ENCODE measurements at regions not wholly inside any gene's neighbourhood (a gene's known extent, or its start where the extent isn't known, plus 50 kb on each side); places are given as distances from the start of the nearest gene placed in this dataset.

DNA sequence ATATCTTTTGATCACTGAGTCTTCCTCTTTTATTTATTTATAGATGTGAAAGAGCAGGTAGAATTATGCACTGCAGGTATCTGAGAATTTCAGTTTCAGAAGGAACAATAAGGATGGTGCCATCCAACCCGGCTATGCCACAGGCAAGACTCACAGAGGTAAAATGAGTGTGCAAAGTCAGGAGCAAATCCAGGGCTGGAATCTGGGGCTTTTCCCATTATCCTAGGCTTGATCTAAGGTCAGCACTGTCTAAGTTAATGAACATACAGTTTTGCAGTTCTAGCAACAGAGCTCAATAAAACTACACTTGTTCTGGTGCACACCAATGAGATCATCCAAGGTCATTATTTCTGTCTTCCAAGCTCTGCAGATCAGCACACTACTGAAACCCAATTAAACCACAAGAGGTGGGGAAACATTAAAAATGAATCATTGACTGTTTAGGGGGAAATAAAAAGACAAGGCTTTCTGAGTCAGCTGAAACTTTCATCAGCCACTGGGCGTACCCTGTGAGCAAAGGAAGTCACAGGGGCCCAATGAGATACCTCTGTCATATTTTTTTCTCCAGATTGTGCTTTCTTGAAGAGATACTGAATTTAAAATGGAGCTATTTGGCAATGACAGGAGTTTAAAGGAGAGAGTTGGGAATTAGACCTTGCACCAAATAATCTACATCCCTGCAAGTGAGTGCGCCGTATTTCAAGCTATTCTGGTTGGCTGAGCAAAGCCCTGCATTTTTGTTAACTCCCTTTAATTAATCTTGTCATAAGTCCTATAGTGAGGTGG lies 662.2 kb upstream of the ZNF608 start (continued):
- TF ChIP-seq SIX5 (IDR thresholded peaks at IDR 0.05; ENCODE audit: low read depth, low read length, severe bottlenecking): no peak
- no peak for TF ChIP-seq HDGF (IDR thresholded peaks at IDR 0.05)
- peak; percentile 60 for TF ChIP-seq JUNB (IDR thresholded peaks at IDR 0.05)
- no peak for TF ChIP-seq STAT3 (IDR thresholded peaks at IDR 0.05; ENCODE audit: low read depth, low read length)
- no peak for TF ChIP-seq CREB1 (IDR thresholded peaks at IDR 0.05; ENCODE audit: low read depth)
- TF ChIP-seq SRF (IDR thresholded peaks at IDR 0.05; ENCODE audit: low read depth in 2 of 2, low read length in 2 of 2): no peak
- no peak for TF ChIP-seq RAD21 (IDR thresholded peaks at IDR 0.05; ENCODE audit: insufficient read depth, low read depth, low read length)
- no peak for TF ChIP-seq YY1 (IDR thresholded peaks at IDR 0.05; ENCODE audit: low read depth, low read length)
- no peak for TF ChIP-seq HDAC6 (IDR thresholded peaks at IDR 0.05; ENCODE audit: unreplicated experiment)
- peak; percentile 19; the same call in 1 of the 2 replicates for TF ChIP-seq ATF7 (IDR thresholded peaks at IDR 0.05; ENCODE audit: low read depth)
- no peak for TF ChIP-seq IRF4 (IDR thresholded peaks at IDR 0.05; ENCODE audit: low read depth, low read length)
- TF ChIP-seq IKZF2 (IDR thresholded peaks at IDR 0.05): peak in 1 of 2 experiments; percentile 23; a peak in 1 of 4 replicates
- TF ChIP-seq NFYB (IDR thresholded peaks at IDR 0.05; ENCODE audit: insufficient read depth, low read depth, low read length): peak; percentile 72
- TF ChIP-seq ZNF24 (IDR thresholded peaks at IDR 0.05): no peak
- TF ChIP-seq NR2C1 (IDR thresholded peaks at IDR 0.05): no peak
- TF ChIP-seq, protein P1, sequence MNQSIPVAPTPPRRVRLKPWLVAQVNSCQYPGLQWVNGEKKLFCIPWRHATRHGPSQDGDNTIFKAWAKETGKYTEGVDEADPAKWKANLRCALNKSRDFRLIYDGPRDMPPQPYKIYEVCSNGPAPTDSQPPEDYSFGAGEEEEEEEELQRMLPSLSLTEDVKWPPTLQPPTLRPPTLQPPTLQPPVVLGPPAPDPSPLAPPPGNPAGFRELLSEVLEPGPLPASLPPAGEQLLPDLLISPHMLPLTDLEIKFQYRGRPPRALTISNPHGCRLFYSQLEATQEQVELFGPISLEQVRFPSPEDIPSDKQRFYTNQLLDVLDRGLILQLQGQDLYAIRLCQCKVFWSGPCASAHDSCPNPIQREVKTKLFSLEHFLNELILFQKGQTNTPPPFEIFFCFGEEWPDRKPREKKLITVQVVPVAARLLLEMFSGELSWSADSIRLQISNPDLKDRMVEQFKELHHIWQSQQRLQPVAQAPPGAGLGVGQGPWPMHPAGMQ (IDR thresholded peaks at IDR 0.05; ENCODE audit: borderline replicate concordance): no peak
- TF ChIP-seq EED (IDR thresholded peaks at IDR 0.05; ENCODE audit: low read depth): peak; percentile 34; the same call in 1 of the 2 replicates
- TF ChIP-seq, protein P2, sequence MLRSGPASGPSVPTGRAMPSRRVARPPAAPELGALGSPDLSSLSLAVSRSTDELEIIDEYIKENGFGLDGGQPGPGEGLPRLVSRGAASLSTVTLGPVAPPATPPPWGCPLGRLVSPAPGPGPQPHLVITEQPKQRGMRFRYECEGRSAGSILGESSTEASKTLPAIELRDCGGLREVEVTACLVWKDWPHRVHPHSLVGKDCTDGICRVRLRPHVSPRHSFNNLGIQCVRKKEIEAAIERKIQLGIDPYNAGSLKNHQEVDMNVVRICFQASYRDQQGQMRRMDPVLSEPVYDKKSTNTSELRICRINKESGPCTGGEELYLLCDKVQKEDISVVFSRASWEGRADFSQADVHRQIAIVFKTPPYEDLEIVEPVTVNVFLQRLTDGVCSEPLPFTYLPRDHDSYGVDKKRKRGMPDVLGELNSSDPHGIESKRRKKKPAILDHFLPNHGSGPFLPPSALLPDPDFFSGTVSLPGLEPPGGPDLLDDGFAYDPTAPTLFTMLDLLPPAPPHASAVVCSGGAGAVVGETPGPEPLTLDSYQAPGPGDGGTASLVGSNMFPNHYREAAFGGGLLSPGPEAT (IDR thresholded peaks at IDR 0.05; ENCODE audit: low read depth): no peak
- no peak for TF ChIP-seq POLR2A (IDR thresholded peaks at IDR 0.05; ENCODE audit: low read depth, low read length)
- TF ChIP-seq, protein P3, sequence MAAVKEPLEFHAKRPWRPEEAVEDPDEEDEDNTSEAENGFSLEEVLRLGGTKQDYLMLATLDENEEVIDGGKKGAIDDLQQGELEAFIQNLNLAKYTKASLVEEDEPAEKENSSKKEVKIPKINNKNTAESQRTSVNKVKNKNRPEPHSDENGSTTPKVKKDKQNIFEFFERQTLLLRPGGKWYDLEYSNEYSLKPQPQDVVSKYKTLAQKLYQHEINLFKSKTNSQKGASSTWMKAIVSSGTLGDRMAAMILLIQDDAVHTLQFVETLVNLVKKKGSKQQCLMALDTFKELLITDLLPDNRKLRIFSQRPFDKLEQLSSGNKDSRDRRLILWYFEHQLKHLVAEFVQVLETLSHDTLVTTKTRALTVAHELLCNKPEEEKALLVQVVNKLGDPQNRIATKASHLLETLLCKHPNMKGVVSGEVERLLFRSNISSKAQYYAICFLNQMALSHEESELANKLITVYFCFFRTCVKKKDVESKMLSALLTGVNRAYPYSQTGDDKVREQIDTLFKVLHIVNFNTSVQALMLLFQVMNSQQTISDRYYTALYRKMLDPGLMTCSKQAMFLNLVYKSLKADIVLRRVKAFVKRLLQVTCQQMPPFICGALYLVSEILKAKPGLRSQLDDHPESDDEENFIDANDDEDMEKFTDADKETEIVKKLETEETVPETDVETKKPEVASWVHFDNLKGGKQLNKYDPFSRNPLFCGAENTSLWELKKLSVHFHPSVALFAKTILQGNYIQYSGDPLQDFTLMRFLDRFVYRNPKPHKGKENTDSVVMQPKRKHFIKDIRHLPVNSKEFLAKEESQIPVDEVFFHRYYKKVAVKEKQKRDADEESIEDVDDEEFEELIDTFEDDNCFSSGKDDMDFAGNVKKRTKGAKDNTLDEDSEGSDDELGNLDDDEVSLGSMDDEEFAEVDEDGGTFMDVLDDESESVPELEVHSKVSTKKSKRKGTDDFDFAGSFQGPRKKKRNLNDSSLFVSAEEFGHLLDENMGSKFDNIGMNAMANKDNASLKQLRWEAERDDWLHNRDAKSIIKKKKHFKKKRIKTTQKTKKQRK (IDR thresholded peaks at IDR 0.05; ENCODE audit: low read depth, low read length): no peak
- TF ChIP-seq NFIC (IDR thresholded peaks at IDR 0.05; ENCODE audit: low read depth, low read length): peak; percentile 81
- no peak for TF ChIP-seq MTA3 (IDR thresholded peaks at IDR 0.05; ENCODE audit: borderline replicate concordance, low read length)
- TF ChIP-seq, protein P4, sequence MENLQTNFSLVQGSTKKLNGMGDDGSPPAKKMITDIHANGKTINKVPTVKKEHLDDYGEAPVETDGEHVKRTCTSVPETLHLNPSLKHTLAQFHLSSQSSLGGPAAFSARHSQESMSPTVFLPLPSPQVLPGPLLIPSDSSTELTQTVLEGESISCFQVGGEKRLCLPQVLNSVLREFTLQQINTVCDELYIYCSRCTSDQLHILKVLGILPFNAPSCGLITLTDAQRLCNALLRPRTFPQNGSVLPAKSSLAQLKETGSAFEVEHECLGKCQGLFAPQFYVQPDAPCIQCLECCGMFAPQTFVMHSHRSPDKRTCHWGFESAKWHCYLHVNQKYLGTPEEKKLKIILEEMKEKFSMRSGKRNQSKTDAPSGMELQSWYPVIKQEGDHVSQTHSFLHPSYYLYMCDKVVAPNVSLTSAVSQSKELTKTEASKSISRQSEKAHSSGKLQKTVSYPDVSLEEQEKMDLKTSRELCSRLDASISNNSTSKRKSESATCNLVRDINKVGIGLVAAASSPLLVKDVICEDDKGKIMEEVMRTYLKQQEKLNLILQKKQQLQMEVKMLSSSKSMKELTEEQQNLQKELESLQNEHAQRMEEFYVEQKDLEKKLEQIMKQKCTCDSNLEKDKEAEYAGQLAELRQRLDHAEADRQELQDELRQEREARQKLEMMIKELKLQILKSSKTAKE (IDR thresholded peaks at IDR 0.05; ENCODE audit: low read depth, poor library complexity, severe bottlenecking): no peak
- no peak for TF ChIP-seq PML (IDR thresholded peaks at IDR 0.05; ENCODE audit: low read length)
- TF ChIP-seq RUNX3 (IDR thresholded peaks at IDR 0.05; ENCODE audit: low read length): peak; percentile 91

Data from GM12878 (cell line).